DMS153 treated with DMSO at 0.1 percent for 48 hours (cell line): ENCODE measurements at regions not wholly inside any gene's neighbourhood (a gene's known extent, or its start where the extent isn't known, plus 50 kb on each side); places are given as distances from the start of the nearest gene placed in this dataset.
"Not testable (repeated sequence)": the region's sequence is repeated elsewhere in the genome, so short reads cannot be mapped to it uniquely, and the experiment has no call there.

Experiments
- DNase-seq: peaks from one replicate; lab custom pipeline; 2025; ENCODE audit not compliant: unreplicated experiment; lab: John Stamatoyannopoulos, UW

GRCh38 chr6:63477422-63478040 is 94.7 kb upstream of the LOC128125822 start:
- DNase-seq = no peak

GRCh38 chr6:63478734-63479133 is 93.5 kb upstream of the LOC128125822 start:
- no peak for DNase-seq

GRCh38 chr6:63486196-63486595 is 86.1 kb upstream of the LOC128125822 start:
- no peak for DNase-seq

- DNase-seq = no peak
Observed at GRCh38 chr6:63487103-63487813, 85.0 kb upstream of the LOC128125822 start.

- no peak for DNase-seq
Observed at GRCh38 chr6:63491119-63491518, 81.2 kb upstream of the LOC128125822 start.

GRCh38 chr6:63492476-63492875 is 79.8 kb upstream of the LOC128125822 start:
- DNase-seq = no peak

GRCh38 chr6:63493557-63493956 is 78.7 kb upstream of the LOC128125822 start:
- no peak for DNase-seq

- no peak for DNase-seq
Observed at GRCh38 chr6:63496361-63496804, 75.9 kb upstream of the LOC128125822 start.

- no peak for DNase-seq
Observed at GRCh38 chr6:63502156-63502555, 70.1 kb upstream of the LOC128125822 start.

- DNase-seq = no peak
Observed at GRCh38 chr6:63503199-63503598, 69.1 kb upstream of the LOC128125822 start.

- DNase-seq = no peak
Observed at GRCh38 chr6:63504777-63505384, 67.4 kb upstream of the LOC128125822 start.

- DNase-seq = no peak
Observed at GRCh38 chr6:63507096-63507495, 65.2 kb upstream of the LOC128125822 start.

GRCh38 chr6:63509652-63510352 is 62.5 kb upstream of the LOC128125822 start:
- no peak for DNase-seq

- DNase-seq = no peak
Observed at GRCh38 chr6:63510353-63510686, 62.0 kb upstream of the LOC128125822 start.

- DNase-seq = no peak
Observed at GRCh38 chr6:63510849-63511248, 61.4 kb upstream of the LOC128125822 start.

GRCh38 chr6:63514488-63515173 is 57.6 kb upstream of the LOC128125822 start:
- DNase-seq = no peak

- not testable (repeated sequence) for DNase-seq
Observed at GRCh38 chr6:63515227-63515626, 57.1 kb upstream of the LOC128125822 start.

- DNase-seq = no peak
Observed at GRCh38 chr6:63516186-63516944, 55.9 kb upstream of the LOC128125822 start.

GRCh38 chr6:63517221-63517620 is 55.1 kb upstream of the LOC128125822 start:
- DNase-seq = no peak

GRCh38 chr6:63521475-63522210 is 50.6 kb upstream of the LOC128125822 start:
- DNase-seq = no peak
